Head of caudate nucleus (tissue), 42 donors: ENCODE measurements at regions not wholly inside any gene's neighbourhood (a gene's known extent, or its start where the extent isn't known, plus 50 kb on each side); places are given as distances from the start of the nearest gene placed in this dataset.
A peak's percentile ranks its signal among the peaks of the same experiment; 100 is the strongest.

Experiments used
- DNase-seq, 42 donors: peaks; one replicate each; pipeline versions ENCODE4 v3.0.0 to v3.0.0-alpha.2; 2020 to 2021; ENCODE audit warnings: mixed read lengths in 7 of 42
- intact Hi-C: fragments of 100-400 bp; cut with DNase I; formaldehyde crosslinking; loops from one replicate; pipeline ENCODE4 v1.15.0; 2022

DNA sequence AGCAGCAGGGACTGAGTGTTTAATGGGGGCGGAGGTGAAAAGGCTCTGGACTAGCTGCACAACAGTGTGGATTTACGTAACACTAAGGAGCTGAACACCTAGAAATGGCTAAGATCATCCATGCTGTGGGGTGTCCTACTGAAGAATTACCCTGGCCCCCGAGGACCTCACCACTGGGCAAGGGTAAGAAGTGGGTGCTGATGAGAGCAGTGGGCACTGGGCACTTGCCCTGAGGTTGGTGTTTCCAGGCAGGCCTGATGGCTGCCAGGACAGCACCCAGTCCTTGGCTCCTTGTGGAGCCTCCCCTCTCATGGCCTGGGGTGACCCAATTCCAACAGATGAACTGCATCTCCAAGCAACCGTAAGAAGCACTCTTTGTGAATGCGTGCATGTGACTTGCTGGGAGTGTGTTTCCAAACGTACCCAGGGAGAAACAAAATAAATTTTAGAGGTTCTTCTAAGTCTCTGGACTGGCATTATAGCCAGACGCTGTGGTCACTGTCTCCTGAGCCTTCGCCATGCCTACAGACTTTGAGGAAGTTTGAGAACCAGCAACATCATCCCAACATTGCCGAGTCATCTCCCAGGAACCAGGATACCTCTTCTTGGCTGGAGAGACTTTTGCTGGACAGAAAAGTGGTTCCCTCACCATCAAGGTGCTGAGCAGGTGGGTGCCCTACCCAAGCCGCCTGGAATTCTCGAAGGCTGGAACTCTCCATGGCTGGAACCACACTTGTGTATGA, 245.9 kb downstream of the ERMARD start:
- peak in 6 of 42 donors; percentile 5 to 32 (median 16) for DNase-seq
- intact Hi-C loops = no loop called here

- intact Hi-C loops = no loop called here
- no peak for DNase-seq
These were observed 245.1 kb downstream of the ERMARD start for GRCh38 chr6:169996378-169997051.

DNA sequence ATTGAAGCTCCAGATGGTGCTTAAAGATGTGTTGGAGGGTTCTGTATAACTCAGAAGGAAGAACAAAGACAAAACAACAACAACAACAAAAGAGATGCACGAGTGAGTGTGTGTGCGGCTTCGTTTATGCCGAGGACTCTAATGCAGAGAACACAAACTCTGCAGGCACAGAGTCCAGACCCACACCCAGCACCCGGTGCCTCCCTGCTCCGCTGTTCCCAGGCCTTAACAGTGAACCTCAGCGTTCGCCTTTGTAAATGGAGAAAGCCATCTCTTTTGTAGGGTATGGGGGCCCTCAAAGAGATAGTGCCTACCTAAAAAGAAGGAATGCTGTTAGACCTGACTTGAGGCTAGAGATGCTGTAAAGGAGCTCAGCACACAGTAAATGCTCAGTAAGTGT, 243.3 kb downstream of the ERMARD start:
- DNase-seq = peak in 2 of 42 donors; percentile 4 to 8
- intact Hi-C loops = no loop called here

GRCh38 chr6:169993861-169994481, 242.5 kb downstream of the ERMARD start:
- DNase-seq = peak in 7 of 42 donors; percentile 2 to 26 (median 10)

DNA sequence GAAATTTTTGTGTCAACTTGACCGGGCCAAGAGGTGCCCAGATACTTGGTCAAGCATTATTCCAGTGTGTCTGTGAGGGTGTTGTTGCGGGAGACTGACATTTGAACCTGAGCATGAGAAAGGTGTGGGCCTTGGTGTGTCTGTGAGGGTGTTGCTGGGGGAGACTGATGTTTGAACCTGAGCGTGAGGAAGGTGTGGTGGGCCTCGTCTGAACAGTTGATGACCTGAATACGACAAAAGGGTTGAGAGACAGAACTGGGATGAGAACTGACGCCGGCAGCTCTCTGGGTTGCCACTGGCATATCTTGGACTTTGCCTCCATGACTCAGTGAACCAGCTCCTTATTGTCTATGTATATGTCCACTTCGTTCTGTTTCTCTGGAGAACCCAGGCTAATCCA, 240.5 kb downstream of the ERMARD start:
- intact Hi-C loops = no loop called here
- peak in 4 of 42 donors; percentile 1 to 13 (median 5) for DNase-seq

More at GRCh38 chr6:169993861-169994481, 242.5 kb downstream of the ERMARD start:
- intact Hi-C loops = no loop called here

GRCh38 chr6:169991031-169991390, 239.6 kb downstream of the ERMARD start:
- intact Hi-C loops = no loop called here
- DNase-seq = peak in 4 of 42 donors; percentile 5 to 30 (median 6)

- peak in 37 of 42 donors; percentile 21 to 77 (median 54) for DNase-seq
- intact Hi-C loops = no loop called here
These were observed 238.9 kb downstream of the ERMARD start for GRCh38 chr6:169990095-169991030.

DNA sequence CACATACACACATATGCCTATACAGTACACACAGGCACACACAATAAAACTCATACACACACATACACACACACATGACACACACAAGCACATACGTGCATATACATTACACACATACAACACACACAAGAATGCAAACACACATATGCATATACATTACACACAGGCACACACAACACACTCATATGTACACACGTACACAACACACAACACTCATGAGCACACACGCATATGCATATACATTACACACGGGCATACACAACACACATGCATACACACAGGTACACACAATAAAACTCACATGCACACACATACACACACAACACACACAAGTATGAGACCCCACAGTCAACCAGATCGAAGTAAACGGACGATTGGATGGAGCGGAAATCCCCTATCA, 238.2 kb downstream of the ERMARD start:
- DNase-seq = no peak
- intact Hi-C loops = no loop called here

GRCh38 chr6:169988769-169989550, 237.5 kb downstream of the ERMARD start:
- intact Hi-C loops = no loop called here
- DNase-seq = peak in 4 of 42 donors; percentile 6 to 30 (median 14)

DNA sequence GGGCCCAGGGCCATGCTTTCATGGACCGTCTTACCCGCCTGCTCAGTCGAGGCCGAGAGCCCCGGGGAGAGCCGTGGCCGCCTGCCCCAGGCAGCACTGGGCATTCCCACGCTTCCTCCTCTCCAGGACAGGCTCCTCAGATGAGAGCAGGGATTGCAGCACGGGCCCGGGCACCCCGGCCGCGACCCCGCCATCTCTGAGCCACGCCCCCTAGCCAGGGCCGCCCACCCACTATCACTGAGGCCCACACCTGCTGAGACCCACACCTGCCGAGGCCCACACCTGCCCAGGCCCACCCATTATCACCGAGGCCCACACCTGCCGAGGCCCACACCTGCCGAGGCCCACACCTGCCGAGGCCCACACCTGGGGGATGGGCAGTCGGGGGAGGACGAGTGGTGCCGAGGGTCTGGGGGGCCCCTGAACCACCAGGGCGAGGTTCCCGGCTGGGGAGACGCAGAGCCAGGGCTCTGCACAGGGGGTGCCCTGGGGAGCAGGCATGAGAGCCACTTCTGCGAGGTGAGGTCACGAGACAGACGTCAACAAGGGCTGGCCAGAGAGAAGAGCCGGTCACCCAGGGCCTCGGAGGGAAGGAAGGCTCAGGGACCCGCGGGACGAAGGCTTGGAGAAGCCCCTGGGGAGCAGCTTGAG, 235.6 kb downstream of the ERMARD start:
- DNase-seq = peak in 4 of 42 donors; percentile 4 to 21 (median 10)
- intact Hi-C loops = no loop called here

DNA sequence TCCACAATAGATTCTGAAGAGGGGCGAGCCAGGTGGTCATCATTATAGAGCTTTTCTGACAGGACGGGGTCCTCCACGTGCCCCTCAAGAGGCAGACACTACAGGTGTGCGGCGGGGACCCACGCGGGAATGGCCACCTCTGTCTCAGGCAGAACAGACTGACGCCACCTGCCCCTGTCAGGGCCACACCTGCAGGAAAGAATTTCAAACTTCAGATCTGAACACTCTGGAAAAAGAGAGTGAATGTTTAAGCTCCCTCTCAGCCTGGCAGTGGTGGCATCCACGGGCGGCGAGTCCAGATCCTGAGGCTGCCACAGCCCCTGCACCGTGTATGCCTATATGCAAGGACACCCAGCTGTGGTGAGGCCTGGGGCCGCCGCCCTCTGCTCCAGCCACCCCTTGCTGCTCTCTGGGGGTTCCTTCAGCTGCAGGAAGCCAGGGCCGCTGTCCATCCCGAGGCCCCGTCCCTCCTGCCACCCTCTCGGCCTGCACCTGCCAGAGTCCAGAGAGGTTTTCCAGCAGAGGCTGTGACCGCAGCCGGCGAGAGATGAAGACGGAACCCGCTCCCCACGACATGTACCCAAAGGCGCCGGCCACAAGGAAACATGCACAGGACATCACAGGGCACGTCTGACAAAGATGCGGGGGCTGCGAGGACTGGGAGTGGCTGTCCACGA, 234.9 kb downstream of the ERMARD start:
- intact Hi-C loops = no loop called here
- DNase-seq = peak in 6 of 42 donors; percentile 6 to 37 (median 19)

- peak in 4 of 42 donors; percentile 10 to 29 (median 26) for DNase-seq
- intact Hi-C loops = no loop called here
These were observed 233.9 kb downstream of the ERMARD start for GRCh38 chr6:169985121-169986015.

GRCh38 chr6:169984181-169985120, 233.0 kb downstream of the ERMARD start:
- DNase-seq = peak in 7 of 42 donors; percentile 11 to 35 (median 25)
- intact Hi-C loops = no loop called here

- intact Hi-C loops = no loop called here
These were observed 232.2 kb downstream of the ERMARD start for GRCh38 chr6:169983651-169984050.

More at GRCh38 chr6:169983651-169984050, 232.2 kb downstream of the ERMARD start:
- peak in 2 of 42 donors; percentile 7 to 10 for DNase-seq
